ENCODE measurements at regions not wholly inside any gene's neighbourhood (a gene's known extent, or its start where the extent isn't known, plus 50 kb on each side); places are given as distances from the start of the nearest gene placed in this dataset.
"Not testable (repeated sequence)": the region's sequence is repeated elsewhere in the genome, so short reads cannot be mapped to it uniquely, and the experiment has no call there.

DNA sequence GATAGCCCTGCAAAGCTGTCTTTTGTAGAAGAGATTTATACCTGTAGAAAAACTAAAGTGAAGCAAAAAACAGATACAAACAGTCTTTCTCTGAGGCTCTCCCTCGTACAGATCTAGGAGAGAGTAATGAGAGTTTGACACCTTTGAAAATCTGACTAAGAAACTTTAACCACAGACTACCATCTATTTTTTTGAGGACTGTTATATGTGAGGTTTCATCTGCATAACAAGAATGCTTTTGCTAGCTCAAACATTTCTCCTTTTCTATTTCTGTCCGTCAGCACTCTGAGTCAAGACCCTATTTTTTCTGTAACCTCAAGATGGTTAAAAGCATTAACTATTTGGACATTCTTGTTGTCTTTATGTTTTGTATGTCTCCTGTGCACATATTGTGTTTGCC, 193.0 kb downstream of the BTBD3 start:
- TF ChIP-seq, protein P1, sequence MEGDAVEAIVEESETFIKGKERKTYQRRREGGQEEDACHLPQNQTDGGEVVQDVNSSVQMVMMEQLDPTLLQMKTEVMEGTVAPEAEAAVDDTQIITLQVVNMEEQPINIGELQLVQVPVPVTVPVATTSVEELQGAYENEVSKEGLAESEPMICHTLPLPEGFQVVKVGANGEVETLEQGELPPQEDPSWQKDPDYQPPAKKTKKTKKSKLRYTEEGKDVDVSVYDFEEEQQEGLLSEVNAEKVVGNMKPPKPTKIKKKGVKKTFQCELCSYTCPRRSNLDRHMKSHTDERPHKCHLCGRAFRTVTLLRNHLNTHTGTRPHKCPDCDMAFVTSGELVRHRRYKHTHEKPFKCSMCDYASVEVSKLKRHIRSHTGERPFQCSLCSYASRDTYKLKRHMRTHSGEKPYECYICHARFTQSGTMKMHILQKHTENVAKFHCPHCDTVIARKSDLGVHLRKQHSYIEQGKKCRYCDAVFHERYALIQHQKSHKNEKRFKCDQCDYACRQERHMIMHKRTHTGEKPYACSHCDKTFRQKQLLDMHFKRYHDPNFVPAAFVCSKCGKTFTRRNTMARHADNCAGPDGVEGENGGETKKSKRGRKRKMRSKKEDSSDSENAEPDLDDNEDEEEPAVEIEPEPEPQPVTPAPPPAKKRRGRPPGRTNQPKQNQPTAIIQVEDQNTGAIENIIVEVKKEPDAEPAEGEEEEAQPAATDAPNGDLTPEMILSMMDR (conservative IDR thresholded peaks at IDR 0.05; ENCODE audit: control insufficient read depth, insufficient read depth, low read depth, low read length) = no peak
- no peak overlapping the region for H3K4me3 ChIP-seq (ENCODE audit: control insufficient read depth, low read depth, low read length)
- peak; percentile 1 for DNase-seq (ENCODE audit: low read depth)

DNA sequence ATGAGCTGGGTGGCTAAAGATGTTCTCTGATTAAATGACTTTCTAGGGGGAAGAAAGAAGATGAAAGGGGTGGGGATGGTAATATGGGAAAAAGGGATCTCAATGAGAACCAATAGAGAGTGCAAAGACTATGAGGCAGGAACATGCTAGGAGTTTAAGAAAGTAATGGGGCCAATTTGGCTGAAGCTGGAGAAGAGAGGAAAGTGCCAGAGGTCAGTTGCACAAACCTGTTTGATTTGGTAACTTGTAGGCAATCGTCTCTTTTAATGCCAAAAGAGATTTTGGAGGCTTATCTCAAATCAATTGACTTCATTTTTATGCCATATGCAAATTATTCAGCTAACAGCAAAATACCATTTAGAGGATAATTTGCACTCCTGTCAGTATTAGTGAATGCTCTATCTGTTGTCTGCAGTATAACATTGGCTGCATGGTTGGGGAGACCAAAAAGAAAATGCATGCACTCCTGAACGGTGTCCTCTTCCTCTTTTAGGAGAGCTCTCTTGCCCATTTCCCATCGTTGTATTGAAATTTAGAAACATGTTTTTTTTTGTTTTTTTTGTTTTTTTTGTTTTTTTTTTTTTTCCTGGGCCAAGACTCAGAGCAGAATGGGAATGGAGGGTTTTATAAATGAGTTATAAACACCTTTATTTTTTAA, 193.9 kb downstream of the BTBD3 start:
- TF ChIP-seq, protein P1 (conservative IDR thresholded peaks at IDR 0.05; ENCODE audit: control insufficient read depth, insufficient read depth, low read depth, low read length) = no peak
- no peak for DNase-seq (ENCODE audit: low read depth)

DNA sequence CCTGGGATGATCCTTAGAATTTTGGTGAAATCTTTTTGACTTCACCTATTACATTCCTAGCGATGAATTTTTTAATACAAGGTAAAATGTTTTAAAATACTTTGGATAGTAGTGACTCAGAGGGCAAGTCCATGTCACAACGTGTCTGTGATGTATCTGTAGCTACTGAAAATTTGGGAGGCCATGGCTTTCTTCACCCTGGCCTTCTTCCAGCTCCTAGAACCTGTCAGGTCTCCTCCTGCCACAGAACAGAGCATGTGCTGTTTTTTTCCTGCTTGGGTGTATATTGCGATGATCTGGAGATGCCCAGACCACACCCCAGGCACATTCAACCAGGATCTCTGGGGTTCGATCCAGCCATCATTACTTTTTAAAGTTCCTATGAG, 194.4 kb downstream of the BTBD3 start:
- TF ChIP-seq, protein P1 (conservative IDR thresholded peaks at IDR 0.05; ENCODE audit: control insufficient read depth, insufficient read depth, low read depth, low read length) = no peak
- no peak overlapping the region for H3K4me3 ChIP-seq (ENCODE audit: control insufficient read depth, low read depth, low read length)
- DNase-seq (ENCODE audit: low read depth) = no peak

More for the DNA sequence above, 193.9 kb downstream of the BTBD3 start:
- H3K4me3 ChIP-seq (ENCODE audit: control insufficient read depth, low read depth, low read length) = no peak overlapping the region

DNA sequence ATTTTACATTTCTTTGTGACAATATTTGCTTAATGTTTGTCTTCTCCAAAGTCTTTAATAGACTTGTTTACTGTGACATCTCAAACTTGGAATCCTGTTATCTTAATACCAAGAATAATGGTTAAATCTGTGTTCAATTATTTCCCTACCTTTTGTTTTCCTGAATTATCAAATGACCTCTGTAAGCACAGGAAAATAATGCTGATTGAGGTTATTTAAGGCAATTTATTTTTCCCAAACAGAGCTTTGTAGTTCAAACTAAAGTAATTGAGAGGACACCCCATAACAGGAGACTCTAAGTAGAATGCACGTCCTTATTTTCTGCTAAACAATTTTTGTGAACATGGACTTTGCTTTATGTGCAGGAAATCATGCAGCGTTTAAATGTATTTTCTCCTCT, 195.0 kb downstream of the BTBD3 start:
- DNase-seq (ENCODE audit: low read depth) = no peak
- TF ChIP-seq, protein P1 (conservative IDR thresholded peaks at IDR 0.05; ENCODE audit: control insufficient read depth, insufficient read depth, low read depth, low read length) = no peak
- H3K4me3 ChIP-seq (ENCODE audit: control insufficient read depth, low read depth, low read length) = no peak overlapping the region

DNA sequence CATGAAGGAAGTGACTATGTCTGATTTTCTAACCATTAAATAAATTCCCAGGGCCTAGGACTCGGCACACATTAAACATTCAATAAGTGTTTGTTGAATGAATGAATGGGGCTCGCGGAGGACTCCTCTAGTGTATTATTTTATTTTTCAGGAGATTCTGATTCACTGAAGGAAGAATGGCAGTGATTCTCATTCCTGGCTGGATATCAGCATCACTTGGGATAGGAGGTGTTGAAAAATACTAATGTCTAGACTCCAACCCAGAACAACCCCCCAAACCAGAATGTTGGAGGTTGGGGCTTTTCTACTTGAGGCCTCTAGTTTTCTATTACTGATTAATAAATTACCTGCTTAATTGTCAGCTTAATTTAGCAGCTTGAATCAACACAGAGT, 195.4 kb downstream of the BTBD3 start:
- no peak overlapping the region for H3K4me3 ChIP-seq (ENCODE audit: control insufficient read depth, low read depth, low read length)
- DNase-seq (ENCODE audit: low read depth) = no peak
- TF ChIP-seq, protein P1 (conservative IDR thresholded peaks at IDR 0.05; ENCODE audit: control insufficient read depth, insufficient read depth, low read depth, low read length) = no peak

DNA sequence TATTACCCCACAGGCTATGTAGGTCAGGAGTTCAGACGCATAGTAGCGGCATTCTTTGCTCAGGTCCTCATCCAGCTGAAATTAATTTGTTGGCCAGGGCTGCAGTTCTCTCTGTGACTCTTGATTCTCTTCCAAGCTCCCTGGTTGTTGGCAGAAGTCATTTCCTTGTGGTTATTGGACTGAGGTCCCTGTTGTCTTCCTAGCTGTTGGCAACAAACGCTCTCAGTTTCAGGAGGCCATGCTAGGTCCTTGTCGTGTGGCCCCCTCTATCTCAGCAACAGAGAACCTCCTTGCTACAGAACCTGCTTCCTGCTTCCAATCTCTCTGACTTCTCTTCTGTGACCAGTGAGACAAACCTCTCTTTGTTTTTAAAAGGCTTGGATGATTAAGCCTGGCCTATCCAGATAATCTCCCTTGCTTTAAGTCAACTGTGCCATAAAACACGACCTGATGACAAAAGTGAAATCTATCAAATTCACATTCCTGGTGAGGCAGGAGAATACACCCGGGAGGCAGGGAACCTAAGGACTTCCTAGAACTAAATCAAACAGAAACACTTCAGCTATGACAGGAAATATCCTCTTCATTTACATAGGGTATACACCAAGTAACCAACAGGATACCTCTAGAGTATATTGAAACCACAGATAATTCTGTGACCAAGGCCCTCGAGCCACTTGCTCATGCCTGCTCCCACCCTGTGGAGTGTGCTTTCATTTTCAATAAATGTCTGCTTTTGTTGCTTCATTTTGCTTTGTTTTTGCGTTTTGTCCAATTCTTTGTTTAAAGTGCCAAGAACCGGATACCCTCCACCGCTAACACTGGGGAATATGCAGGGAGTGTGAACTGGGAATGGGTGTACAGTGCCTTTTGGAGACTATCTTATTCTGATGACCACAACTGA, 196.0 kb downstream of the BTBD3 start:
- no peak overlapping the region for H3K4me3 ChIP-seq (ENCODE audit: control insufficient read depth, low read depth, low read length)
- TF ChIP-seq, protein P1 (conservative IDR thresholded peaks at IDR 0.05; ENCODE audit: control insufficient read depth, insufficient read depth, low read depth, low read length) = no peak
- peak; percentile 79 for DNase-seq (ENCODE audit: low read depth)

DNA sequence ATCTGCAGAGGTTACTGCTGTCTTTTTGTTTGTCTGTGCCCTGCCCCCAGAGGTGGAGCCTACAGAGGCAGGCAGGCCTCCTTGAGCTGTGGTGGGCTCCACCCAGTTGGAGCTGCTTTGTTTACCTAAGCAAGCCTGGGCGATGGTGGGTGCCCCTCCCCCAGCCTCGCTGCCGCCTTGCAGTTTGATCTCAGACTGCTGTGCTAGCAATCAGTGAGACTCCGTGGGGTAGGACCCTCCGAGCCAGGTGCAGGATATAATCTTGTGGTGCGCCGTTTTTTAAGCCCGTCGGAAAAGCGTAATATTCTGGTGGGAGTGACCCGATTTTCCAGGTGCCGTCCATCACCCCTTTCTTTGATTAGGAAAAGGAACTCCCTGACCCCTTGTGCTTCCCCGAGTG, 211.4 kb downstream of the BTBD3 start:
- not testable (repeated sequence) for DNase-seq (ENCODE audit: low read depth); H3K4me3 ChIP-seq (ENCODE audit: control insufficient read depth, low read depth, low read length)

DNA sequence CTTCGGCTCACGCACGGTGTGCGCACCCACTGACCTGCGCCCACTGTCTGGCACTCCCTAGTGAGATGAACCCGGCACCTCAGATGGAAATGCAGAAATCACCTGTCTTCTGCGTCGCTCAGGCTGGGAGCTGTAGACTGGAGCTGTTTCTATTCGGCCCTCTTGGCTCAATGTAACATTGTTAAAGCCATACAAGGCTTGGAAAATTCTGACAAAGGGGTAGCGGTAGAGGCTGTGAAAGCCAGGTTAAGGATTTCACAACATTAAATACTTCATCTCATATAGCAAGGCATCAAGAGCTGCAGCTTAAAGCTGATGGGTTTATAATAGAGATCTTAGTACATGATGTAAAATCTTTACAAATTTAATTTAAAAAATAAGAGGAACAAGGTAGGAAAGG, 211.8 kb downstream of the BTBD3 start:
- H3K4me3 ChIP-seq (ENCODE audit: control insufficient read depth, low read depth, low read length) = not testable (repeated sequence)

More for the DNA sequence above, 211.8 kb downstream of the BTBD3 start:
- not testable (repeated sequence) for DNase-seq (ENCODE audit: low read depth)
